ENCODE measurements at regions not wholly inside any gene's neighbourhood (a gene's known extent, or its start where the extent isn't known, plus 50 kb on each side); places are given as distances from the start of the nearest gene placed in this dataset.

DNA sequence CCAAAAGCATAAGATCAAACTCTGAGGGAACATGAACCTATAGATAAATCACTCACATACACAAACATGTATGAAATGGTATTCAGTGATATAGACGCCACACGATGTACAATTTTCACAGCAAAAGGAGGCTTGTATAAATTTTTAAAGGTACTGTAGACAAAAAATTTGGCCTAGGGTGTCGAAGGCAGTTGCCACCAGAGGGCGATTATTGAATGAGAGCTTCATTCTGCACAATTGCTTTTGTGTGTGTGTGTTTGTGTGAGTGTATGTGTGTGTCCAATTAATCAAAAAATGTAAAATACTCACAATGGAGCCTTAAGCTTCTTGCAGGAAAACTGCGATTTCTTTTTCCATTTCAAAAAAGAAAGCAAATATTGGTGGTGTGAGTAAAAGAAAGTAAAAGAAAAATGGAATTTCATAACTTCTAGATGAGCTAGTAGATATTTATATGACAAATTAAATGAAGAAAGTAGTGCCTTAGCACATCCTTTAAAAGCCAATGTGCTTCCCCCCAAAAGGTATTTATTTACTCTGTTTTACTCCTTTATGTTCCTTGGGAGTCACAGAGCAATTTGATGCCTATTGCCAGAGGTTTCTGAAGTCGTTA is 800.1 kb downstream of the SATB2 start:
- DNase-seq, result peak; percentile 33

DNA sequence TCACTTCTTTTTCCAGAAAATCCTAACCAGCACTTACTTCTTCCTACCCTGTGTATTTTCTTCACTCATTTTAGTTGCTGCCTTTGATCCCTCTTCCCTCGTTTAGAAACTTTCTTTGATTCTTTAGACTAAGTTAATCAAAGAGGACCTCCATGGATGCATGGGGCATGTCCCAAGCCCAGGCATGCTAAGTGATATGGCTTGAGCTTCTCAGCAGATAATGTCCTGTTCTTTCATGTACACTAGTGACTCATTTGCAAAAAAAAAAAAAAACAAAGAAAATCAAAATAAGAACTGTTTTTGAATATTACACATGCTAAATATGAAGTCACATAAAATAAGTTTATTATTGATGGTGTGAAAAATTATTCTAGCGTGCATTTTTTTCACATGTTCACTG is 800.9 kb downstream of the SATB2 start:
- H3K36me3 ChIP-seq (replicated peaks; ENCODE audit: insufficient read depth, low read length), result no peaks in the 10 kb centered on the region
- H3K27ac ChIP-seq (ENCODE audit: low read length), result no peak overlapping the region
- no peak for DNase-seq
- H3F3A ChIP-seq (ENCODE audit: insufficient read depth, low read length), result no peaks in the 10 kb centered on the region
- H3K4me2 ChIP-seq (ENCODE audit: low read depth, low read length), result no peak overlapping the region
- no peak overlapping the region for H3K9ac ChIP-seq (ENCODE audit: low read length)
- no peak for TF ChIP-seq EZH2phosphoT487 (IDR thresholded peaks at IDR 0.05; ENCODE audit: low read length)
- TF ChIP-seq, protein P1, sequence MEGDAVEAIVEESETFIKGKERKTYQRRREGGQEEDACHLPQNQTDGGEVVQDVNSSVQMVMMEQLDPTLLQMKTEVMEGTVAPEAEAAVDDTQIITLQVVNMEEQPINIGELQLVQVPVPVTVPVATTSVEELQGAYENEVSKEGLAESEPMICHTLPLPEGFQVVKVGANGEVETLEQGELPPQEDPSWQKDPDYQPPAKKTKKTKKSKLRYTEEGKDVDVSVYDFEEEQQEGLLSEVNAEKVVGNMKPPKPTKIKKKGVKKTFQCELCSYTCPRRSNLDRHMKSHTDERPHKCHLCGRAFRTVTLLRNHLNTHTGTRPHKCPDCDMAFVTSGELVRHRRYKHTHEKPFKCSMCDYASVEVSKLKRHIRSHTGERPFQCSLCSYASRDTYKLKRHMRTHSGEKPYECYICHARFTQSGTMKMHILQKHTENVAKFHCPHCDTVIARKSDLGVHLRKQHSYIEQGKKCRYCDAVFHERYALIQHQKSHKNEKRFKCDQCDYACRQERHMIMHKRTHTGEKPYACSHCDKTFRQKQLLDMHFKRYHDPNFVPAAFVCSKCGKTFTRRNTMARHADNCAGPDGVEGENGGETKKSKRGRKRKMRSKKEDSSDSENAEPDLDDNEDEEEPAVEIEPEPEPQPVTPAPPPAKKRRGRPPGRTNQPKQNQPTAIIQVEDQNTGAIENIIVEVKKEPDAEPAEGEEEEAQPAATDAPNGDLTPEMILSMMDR (IDR thresholded peaks at IDR 0.05; ENCODE audit: low read length), result no peak
- TF ChIP-seq EZH2 (optimal IDR thresholded peaks at IDR 0.05; ENCODE audit: low read depth, low read length), result no peak
- H3K27me3 ChIP-seq (replicated peaks; ENCODE audit: insufficient read depth, low read length), result no peaks in the 10 kb centered on the region
- no peaks in the 10 kb centered on the region for H3K9me2 ChIP-seq (replicated peaks; ENCODE audit: insufficient read depth, low read length)
- no peaks in the 10 kb centered on the region for H3K79me2 ChIP-seq (ENCODE audit: low read length)
- no peak overlapping the region for H2AFZ ChIP-seq (ENCODE audit: low read length)
- no peaks in the 10 kb centered on the region for H4K20me1 ChIP-seq (ENCODE audit: insufficient read depth, low read length)
- no peak overlapping the region for H3K4me3 ChIP-seq (ENCODE audit: low read length)
- no peaks in the 10 kb centered on the region for H3K4me1 ChIP-seq (ENCODE audit: low read length)
- H3K9me3 ChIP-seq (replicated peaks; ENCODE audit: insufficient read depth, low read length), result no peaks in the 10 kb centered on the region

More for the DNA sequence above, 800.1 kb downstream of the SATB2 start:
- H2AFZ ChIP-seq (ENCODE audit: low read length), result no peak overlapping the region
- no peak overlapping the region for H3K27ac ChIP-seq (ENCODE audit: low read length)
- no peaks in the 10 kb centered on the region for H4K20me1 ChIP-seq (ENCODE audit: insufficient read depth, low read length)
- H3K9me3 ChIP-seq (replicated peaks; ENCODE audit: insufficient read depth, low read length), result no peaks in the 10 kb centered on the region
- no peaks in the 10 kb centered on the region for H3F3A ChIP-seq (ENCODE audit: insufficient read depth, low read length)
- no peaks in the 10 kb centered on the region for H3K9me2 ChIP-seq (replicated peaks; ENCODE audit: insufficient read depth, low read length)
- H3K4me2 ChIP-seq (ENCODE audit: low read depth, low read length), result no peak overlapping the region
- no peaks in the 10 kb centered on the region for H3K79me2 ChIP-seq (ENCODE audit: low read length)
- H3K36me3 ChIP-seq (replicated peaks; ENCODE audit: insufficient read depth, low read length), result no peaks in the 10 kb centered on the region
- H3K4me1 ChIP-seq (ENCODE audit: low read length), result no peaks in the 10 kb centered on the region
- no peak overlapping the region for H3K9ac ChIP-seq (ENCODE audit: low read length)
- TF ChIP-seq EZH2phosphoT487 (IDR thresholded peaks at IDR 0.05; ENCODE audit: low read length) (no peak), EZH2 (optimal IDR thresholded peaks at IDR 0.05; ENCODE audit: low read depth, low read length) (no peak)
- TF ChIP-seq, protein P1 (IDR thresholded peaks at IDR 0.05; ENCODE audit: low read length), result peak; percentile 61
- H3K27me3 ChIP-seq (replicated peaks; ENCODE audit: insufficient read depth, low read length), result no peaks in the 10 kb centered on the region
- no peak overlapping the region for H3K4me3 ChIP-seq (ENCODE audit: low read length)

DNA sequence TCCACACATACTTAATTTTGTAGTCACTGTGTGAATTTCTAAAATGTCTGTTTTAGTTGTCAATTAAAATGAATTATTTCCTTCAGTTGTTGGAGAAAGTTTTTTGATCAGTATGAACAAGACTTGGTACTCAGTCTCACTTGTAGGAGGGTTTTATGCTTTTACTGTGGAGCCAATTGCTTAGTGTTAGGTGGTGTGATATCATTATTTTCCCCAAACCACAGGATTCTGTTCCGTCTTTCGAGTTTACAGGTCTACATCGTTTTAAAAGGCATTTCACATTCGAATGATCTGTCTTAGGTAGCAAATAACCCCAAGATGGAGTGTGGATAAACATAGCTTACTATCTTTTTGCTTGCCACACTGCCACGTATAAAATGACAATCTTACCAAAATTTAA is 803.1 kb downstream of the SATB2 start:
- no peak overlapping the region for H2AFZ ChIP-seq (ENCODE audit: low read length)
- H3K4me1 ChIP-seq (ENCODE audit: low read length), result no peaks in the 10 kb centered on the region
- no peaks in the 10 kb centered on the region for H3F3A ChIP-seq (ENCODE audit: insufficient read depth, low read length)
- TF ChIP-seq EZH2phosphoT487 (IDR thresholded peaks at IDR 0.05; ENCODE audit: low read length), result no peak
- TF ChIP-seq, protein P1 (IDR thresholded peaks at IDR 0.05; ENCODE audit: low read length), result no peak
- TF ChIP-seq EZH2 (optimal IDR thresholded peaks at IDR 0.05; ENCODE audit: low read depth, low read length), result no peak
- H3K4me3 ChIP-seq (ENCODE audit: low read length), result no peak overlapping the region
- no peaks in the 10 kb centered on the region for H3K36me3 ChIP-seq (replicated peaks; ENCODE audit: insufficient read depth, low read length)
- H3K9me2 ChIP-seq (replicated peaks; ENCODE audit: insufficient read depth, low read length), result no peaks in the 10 kb centered on the region
- no peak overlapping the region for H3K27ac ChIP-seq (ENCODE audit: low read length)
- H4K20me1 ChIP-seq (ENCODE audit: insufficient read depth, low read length), result no peaks in the 10 kb centered on the region
- no peak overlapping the region for H3K9ac ChIP-seq (ENCODE audit: low read length)
- no peaks in the 10 kb centered on the region for H3K27me3 ChIP-seq (replicated peaks; ENCODE audit: insufficient read depth, low read length)
- H3K9me3 ChIP-seq (replicated peaks; ENCODE audit: insufficient read depth, low read length), result no peaks in the 10 kb centered on the region
- H3K79me2 ChIP-seq (ENCODE audit: low read length), result no peaks in the 10 kb centered on the region
- no peak for DNase-seq
- H3K4me2 ChIP-seq (ENCODE audit: low read depth, low read length), result no peak overlapping the region
